ENCODE measurements at regions not wholly inside any gene's neighbourhood (a gene's known extent, or its start where the extent isn't known, plus 50 kb on each side); places are given as distances from the start of the nearest gene placed in this dataset.
A peak's percentile ranks its signal among the peaks of the same experiment; 100 is the strongest.

- no peak for DNase-seq
Observed at GRCh38 chr5:51033215-51033614, 350.0 kb upstream of the ISL1 start.

- DNase-seq: no peak
Observed at GRCh38 chr5:51034222-51034901, 348.9 kb upstream of the ISL1 start.

GRCh38 chr5:51039424-51040329, 343.6 kb upstream of the ISL1 start:
- peak in 1 of 3 donors; percentile 2 for DNase-seq

- no peak for DNase-seq
Observed at GRCh38 chr5:51043745-51044144, 339.5 kb upstream of the ISL1 start.

- DNase-seq: no peak
Observed at GRCh38 chr5:51047369-51047768, 335.9 kb upstream of the ISL1 start.

GRCh38 chr5:51053361-51053760, 329.9 kb upstream of the ISL1 start:
- no peak for DNase-seq

- no peak for DNase-seq
Observed at GRCh38 chr5:51060953-51061352, 322.3 kb upstream of the ISL1 start.

- DNase-seq: no peak
Observed at GRCh38 chr5:51072937-51073336, 310.3 kb upstream of the ISL1 start.

- no peak for DNase-seq
Observed at GRCh38 chr5:51082741-51083140, 300.5 kb upstream of the ISL1 start.

- DNase-seq: peak; percentile 18 to 45 (median 31)
Observed at GRCh38 chr5:51091816-51092215, 291.4 kb upstream of the ISL1 start.

GRCh38 chr5:51095486-51095885, 287.8 kb upstream of the ISL1 start:
- no peak for DNase-seq

GRCh38 chr5:51096859-51097258, 286.4 kb upstream of the ISL1 start:
- no peak for DNase-seq

- no peak for DNase-seq
Observed at GRCh38 chr5:51099173-51099853, 283.9 kb upstream of the ISL1 start.

GRCh38 chr5:51104556-51104955, 278.7 kb upstream of the ISL1 start:
- no peak for DNase-seq

- no peak for DNase-seq
Observed at GRCh38 chr5:51109786-51110410, 273.4 kb upstream of the ISL1 start.

- DNase-seq: no peak
Observed at GRCh38 chr5:51131266-51131665, 252.0 kb upstream of the ISL1 start.

GRCh38 chr5:51138164-51138563, 245.1 kb upstream of the ISL1 start:
- DNase-seq: no peak

- no peak for DNase-seq
Observed at GRCh38 chr5:51148437-51148836, 234.8 kb upstream of the ISL1 start.

GRCh38 chr5:51156222-51156621, 227.0 kb upstream of the ISL1 start:
- DNase-seq: no peak

GRCh38 chr5:51156838-51157237, 226.4 kb upstream of the ISL1 start:
- no peak for DNase-seq

GRCh38 chr5:51159164-51159563, 224.1 kb upstream of the ISL1 start:
- DNase-seq: no peak

- no peak for DNase-seq
Observed at GRCh38 chr5:51159606-51160005, 223.6 kb upstream of the ISL1 start.
